ENCODE measurements at regions not wholly inside any gene's neighbourhood (a gene's known extent, or its start where the extent isn't known, plus 50 kb on each side); places are given as distances from the start of the nearest gene placed in this dataset.

DNA sequence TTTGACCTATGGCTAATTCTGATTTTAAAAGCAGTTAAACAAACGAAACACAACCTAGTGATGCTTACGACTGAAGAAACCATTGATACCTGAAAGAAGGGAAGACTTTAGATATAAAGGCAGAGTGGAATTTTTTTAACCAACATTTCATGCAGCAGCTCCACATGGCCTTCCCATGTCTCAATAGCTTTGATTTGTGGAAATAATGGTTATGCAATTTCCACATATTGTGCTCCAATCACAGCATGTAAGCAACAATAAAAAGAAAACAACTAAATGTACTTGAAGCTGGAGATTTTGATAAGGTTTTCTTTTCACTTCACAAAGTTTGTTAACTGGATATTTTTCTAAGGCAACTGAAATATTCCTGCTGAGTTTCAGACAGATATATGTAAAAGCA lies 82.0 kb upstream of the SLC39A10 start:
- Histone ChIP-seq H3K79me2 (ENCODE audit: insufficient read depth) (no peaks in the 10 kb centered on the region), H2AFZ (ENCODE audit: low read depth) (no peak overlapping the region), H3F3A (replicated peaks; ENCODE audit: insufficient read depth) (no peaks in the 10 kb centered on the region), H3K9me2 (no peaks in the 10 kb centered on the region), H3K4me1 (ENCODE audit: control insufficient read depth in 1 of 2, insufficient read depth in 2 of 2, low read depth in 1 of 2, low read length in 1 of 2) (peaks cover 3 to 4% of the 10 kb centered on the region in 2 experiments; a peak in 2 of 4 replicates), H3K4me2 (no peak overlapping the region), H3K9ac (no peak overlapping the region), H3K36me3 (replicated peaks in 1 of 2; ENCODE audit: control insufficient read depth in 1 of 2, insufficient read depth in 2 of 2, low read length in 1 of 2) (no peaks in the 10 kb centered on the region), H3K27ac (ENCODE audit: low read depth in 2 of 2, low read length in 1 of 2) (no peak overlapping the region), H3K9me3 (no peaks in the 10 kb centered on the region), H3K4me3 (ENCODE audit: low read depth in 2 of 2, low read length in 1 of 2) (no peak overlapping the region), H3K27me3 (ENCODE audit: insufficient read depth) (no peaks in the 10 kb centered on the region), H4K20me1 (ENCODE audit: insufficient read depth) (no peaks in the 10 kb centered on the region)
- CTCF ChIA-PET: interaction anchor here (4.8 kb wide), 1 partner anchor 85 kb away, joined by 37 read pairs; no protein-coding TSS in a partner anchor
- WGBS (ENCODE audit: low lambda C conversion rate): 91% methylated on average over 2 of the region's 2 CpGs
- no peak for TF ChIP-seq MEF2A (IDR thresholded peaks at IDR 0.05; ENCODE audit: borderline replicate concordance, low read depth)
- TF ChIP-seq, protein P1, sequence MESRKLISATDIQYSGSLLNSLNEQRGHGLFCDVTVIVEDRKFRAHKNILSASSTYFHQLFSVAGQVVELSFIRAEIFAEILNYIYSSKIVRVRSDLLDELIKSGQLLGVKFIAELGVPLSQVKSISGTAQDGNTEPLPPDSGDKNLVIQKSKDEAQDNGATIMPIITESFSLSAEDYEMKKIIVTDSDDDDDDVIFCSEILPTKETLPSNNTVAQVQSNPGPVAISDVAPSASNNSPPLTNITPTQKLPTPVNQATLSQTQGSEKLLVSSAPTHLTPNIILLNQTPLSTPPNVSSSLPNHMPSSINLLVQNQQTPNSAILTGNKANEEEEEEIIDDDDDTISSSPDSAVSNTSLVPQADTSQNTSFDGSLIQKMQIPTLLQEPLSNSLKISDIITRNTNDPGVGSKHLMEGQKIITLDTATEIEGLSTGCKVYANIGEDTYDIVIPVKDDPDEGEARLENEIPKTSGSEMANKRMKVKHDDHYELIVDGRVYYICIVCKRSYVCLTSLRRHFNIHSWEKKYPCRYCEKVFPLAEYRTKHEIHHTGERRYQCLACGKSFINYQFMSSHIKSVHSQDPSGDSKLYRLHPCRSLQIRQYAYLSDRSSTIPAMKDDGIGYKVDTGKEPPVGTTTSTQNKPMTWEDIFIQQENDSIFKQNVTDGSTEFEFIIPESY (IDR thresholded peaks at IDR 0.05; ENCODE audit: borderline replicate concordance, low read depth): no peak
- no peak for TF ChIP-seq EP300 (IDR thresholded peaks at IDR 0.05; ENCODE audit: borderline replicate concordance in 1 of 2, low read depth in 1 of 2, low read length in 1 of 2)
- TF ChIP-seq, protein P2, sequence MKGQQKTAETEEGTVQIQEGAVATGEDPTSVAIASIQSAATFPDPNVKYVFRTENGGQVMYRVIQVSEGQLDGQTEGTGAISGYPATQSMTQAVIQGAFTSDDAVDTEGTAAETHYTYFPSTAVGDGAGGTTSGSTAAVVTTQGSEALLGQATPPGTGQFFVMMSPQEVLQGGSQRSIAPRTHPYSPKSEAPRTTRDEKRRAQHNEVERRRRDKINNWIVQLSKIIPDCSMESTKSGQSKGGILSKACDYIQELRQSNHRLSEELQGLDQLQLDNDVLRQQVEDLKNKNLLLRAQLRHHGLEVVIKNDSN (IDR thresholded peaks at IDR 0.05; ENCODE audit: borderline replicate concordance, low read depth): no peak
- POLR2A ChIA-PET: no interaction called here
- DNase-seq: no peak

DNA sequence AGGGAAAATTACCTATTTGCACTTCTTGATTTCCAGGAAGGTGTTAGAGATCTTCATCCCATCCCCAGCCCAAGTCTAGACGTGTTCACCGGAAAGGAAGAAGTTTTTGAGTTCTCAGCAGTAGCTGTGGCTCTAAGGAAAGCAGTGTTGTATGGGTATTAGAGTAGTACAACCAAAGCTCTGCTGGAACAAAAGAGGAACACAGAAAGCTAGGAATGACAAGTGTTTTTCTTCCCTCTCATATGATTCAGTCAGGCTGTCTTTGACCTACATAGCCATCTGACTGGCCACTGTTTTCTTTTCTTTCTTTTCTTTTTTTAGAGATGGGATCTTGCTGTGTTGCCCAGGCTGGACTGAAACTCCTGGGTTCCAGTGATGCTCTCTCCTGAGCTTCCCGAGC lies 82.7 kb upstream of the SLC39A10 start:
- Histone ChIP-seq H3K36me3 (replicated peaks in 1 of 2; ENCODE audit: control insufficient read depth in 1 of 2, insufficient read depth in 2 of 2, low read length in 1 of 2) (no peaks in the 10 kb centered on the region), H3K4me2 (no peak overlapping the region), H3K4me3 (ENCODE audit: low read depth in 2 of 2, low read length in 1 of 2) (no peak overlapping the region), H3K9me3 (no peaks in the 10 kb centered on the region), H2AFZ (ENCODE audit: low read depth) (no peak overlapping the region), H3K4me1 (ENCODE audit: control insufficient read depth in 1 of 2, insufficient read depth in 2 of 2, low read depth in 1 of 2, low read length in 1 of 2) (peaks cover 3 to 4% of the 10 kb centered on the region in 2 experiments; a peak in 2 of 4 replicates), H3K9me2 (no peaks in the 10 kb centered on the region), H4K20me1 (ENCODE audit: insufficient read depth) (no peaks in the 10 kb centered on the region), H3K9ac (no peak overlapping the region), H3K27ac (ENCODE audit: low read depth in 2 of 2, low read length in 1 of 2) (no peak overlapping the region), H3K79me2 (ENCODE audit: insufficient read depth) (no peaks in the 10 kb centered on the region), H3K27me3 (ENCODE audit: insufficient read depth) (no peaks in the 10 kb centered on the region), H3F3A (replicated peaks; ENCODE audit: insufficient read depth) (no peaks in the 10 kb centered on the region)
- 97% methylated on average over 3 of the region's 3 CpGs for WGBS (ENCODE audit: low lambda C conversion rate)
- TF ChIP-seq, protein P3, sequence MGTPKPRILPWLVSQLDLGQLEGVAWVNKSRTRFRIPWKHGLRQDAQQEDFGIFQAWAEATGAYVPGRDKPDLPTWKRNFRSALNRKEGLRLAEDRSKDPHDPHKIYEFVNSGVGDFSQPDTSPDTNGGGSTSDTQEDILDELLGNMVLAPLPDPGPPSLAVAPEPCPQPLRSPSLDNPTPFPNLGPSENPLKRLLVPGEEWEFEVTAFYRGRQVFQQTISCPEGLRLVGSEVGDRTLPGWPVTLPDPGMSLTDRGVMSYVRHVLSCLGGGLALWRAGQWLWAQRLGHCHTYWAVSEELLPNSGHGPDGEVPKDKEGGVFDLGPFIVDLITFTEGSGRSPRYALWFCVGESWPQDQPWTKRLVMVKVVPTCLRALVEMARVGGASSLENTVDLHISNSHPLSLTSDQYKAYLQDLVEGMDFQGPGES (IDR thresholded peaks at IDR 0.05; ENCODE audit: low read depth, low read length): no peak
- no peak for TF ChIP-seq MXI1 (IDR thresholded peaks at IDR 0.05; ENCODE audit: low read depth, low read length)
- TF ChIP-seq FOSL2 (IDR thresholded peaks at IDR 0.05; ENCODE audit: borderline replicate concordance, low read depth): no peak
- no peak for TF ChIP-seq FOXJ3 (CRISPR knock-in tag; IDR thresholded peaks at IDR 0.05)
- TF ChIP-seq FOXM1 (IDR thresholded peaks at IDR 0.05; ENCODE audit: low read depth): no peak
- no peak for TF ChIP-seq EP300 (IDR thresholded peaks at IDR 0.05; ENCODE audit: borderline replicate concordance in 1 of 2, low read depth in 1 of 2, low read length in 1 of 2)
- no peak for TF ChIP-seq ELF1 (IDR thresholded peaks at IDR 0.05)
- TF ChIP-seq MEF2A (IDR thresholded peaks at IDR 0.05; ENCODE audit: borderline replicate concordance, low read depth): no peak
- no peak for TF ChIP-seq RXRA (IDR thresholded peaks at IDR 0.05; ENCODE audit: borderline replicate concordance, low read depth)
- CTCF ChIA-PET: interaction anchor here (1.1 to 4.8 kb wide), 2 partner anchors 20 to 86 kb away, joined by 3 to 37 read pairs; no protein-coding TSS in a partner anchor
- DNase-seq: no peak
- POLR2A ChIA-PET: no interaction called here
